ENCODE measurements at regions not wholly inside any gene's neighbourhood (a gene's known extent, or its start where the extent isn't known, plus 50 kb on each side); places are given as distances from the start of the nearest gene placed in this dataset.

DNA sequence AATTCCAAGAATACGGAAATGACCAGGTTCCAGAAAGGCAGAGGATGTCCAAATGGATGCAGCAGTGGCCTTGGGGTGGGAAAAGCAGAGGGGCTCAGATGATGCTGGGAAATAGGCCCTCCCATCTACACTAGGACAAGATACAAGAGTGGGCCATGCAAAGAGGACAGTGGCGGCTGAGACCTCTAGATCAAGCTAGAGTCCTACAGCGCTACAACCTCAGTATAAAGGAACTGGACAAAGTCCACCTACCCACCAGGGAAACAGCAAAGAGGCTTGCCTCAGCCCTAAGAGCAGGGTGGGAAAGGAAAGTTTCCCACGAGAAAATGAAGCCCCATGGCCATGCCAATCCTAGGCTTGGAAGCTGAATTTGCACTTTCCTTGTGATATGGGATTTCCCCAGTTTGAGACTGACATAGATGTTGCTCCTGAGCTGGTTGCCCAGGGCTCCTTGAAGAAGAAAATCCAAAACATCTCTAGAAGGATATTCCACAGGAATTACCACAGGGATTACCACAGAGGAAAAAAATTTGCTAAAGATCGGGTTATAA is 282.2 kb downstream of the MREG start:
- no peak for TF ChIP-seq SP1 (CRISPR knock-in tag; conservative IDR thresholded peaks at IDR 0.05)
- TF ChIP-seq, protein P1, sequence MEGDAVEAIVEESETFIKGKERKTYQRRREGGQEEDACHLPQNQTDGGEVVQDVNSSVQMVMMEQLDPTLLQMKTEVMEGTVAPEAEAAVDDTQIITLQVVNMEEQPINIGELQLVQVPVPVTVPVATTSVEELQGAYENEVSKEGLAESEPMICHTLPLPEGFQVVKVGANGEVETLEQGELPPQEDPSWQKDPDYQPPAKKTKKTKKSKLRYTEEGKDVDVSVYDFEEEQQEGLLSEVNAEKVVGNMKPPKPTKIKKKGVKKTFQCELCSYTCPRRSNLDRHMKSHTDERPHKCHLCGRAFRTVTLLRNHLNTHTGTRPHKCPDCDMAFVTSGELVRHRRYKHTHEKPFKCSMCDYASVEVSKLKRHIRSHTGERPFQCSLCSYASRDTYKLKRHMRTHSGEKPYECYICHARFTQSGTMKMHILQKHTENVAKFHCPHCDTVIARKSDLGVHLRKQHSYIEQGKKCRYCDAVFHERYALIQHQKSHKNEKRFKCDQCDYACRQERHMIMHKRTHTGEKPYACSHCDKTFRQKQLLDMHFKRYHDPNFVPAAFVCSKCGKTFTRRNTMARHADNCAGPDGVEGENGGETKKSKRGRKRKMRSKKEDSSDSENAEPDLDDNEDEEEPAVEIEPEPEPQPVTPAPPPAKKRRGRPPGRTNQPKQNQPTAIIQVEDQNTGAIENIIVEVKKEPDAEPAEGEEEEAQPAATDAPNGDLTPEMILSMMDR (IDR thresholded peaks at IDR 0.05), result no peak
- no peak for TF ChIP-seq NR2C2 (CRISPR knock-in tag; IDR thresholded peaks at IDR 0.05)
- TF ChIP-seq NR1H2 (CRISPR knock-in tag; IDR thresholded peaks at IDR 0.05), result no peak
- TF ChIP-seq KAT7 (CRISPR knock-in tag; IDR thresholded peaks at IDR 0.05; ENCODE audit: borderline replicate concordance), result no peak
- no peak for TF ChIP-seq NR3C1 (CRISPR knock-in tag; conservative IDR thresholded peaks at IDR 0.05; ENCODE audit: low read depth)
- TF ChIP-seq, protein P2, sequence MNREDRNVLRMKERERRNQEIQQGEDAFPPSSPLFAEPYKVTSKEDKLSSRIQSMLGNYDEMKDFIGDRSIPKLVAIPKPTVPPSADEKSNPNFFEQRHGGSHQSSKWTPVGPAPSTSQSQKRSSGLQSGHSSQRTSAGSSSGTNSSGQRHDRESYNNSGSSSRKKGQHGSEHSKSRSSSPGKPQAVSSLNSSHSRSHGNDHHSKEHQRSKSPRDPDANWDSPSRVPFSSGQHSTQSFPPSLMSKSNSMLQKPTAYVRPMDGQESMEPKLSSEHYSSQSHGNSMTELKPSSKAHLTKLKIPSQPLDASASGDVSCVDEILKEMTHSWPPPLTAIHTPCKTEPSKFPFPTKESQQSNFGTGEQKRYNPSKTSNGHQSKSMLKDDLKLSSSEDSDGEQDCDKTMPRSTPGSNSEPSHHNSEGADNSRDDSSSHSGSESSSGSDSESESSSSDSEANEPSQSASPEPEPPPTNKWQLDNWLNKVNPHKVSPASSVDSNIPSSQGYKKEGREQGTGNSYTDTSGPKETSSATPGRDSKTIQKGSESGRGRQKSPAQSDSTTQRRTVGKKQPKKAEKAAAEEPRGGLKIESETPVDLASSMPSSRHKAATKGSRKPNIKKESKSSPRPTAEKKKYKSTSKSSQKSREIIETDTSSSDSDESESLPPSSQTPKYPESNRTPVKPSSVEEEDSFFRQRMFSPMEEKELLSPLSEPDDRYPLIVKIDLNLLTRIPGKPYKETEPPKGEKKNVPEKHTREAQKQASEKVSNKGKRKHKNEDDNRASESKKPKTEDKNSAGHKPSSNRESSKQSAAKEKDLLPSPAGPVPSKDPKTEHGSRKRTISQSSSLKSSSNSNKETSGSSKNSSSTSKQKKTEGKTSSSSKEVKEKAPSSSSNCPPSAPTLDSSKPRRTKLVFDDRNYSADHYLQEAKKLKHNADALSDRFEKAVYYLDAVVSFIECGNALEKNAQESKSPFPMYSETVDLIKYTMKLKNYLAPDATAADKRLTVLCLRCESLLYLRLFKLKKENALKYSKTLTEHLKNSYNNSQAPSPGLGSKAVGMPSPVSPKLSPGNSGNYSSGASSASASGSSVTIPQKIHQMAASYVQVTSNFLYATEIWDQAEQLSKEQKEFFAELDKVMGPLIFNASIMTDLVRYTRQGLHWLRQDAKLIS (CRISPR knock-in tag; IDR thresholded peaks at IDR 0.05; ENCODE audit: borderline replicate concordance), result no peak
